ENCODE measurements at regions not wholly inside any gene's neighbourhood (a gene's known extent, or its start where the extent isn't known, plus 50 kb on each side); places are given as distances from the start of the nearest gene placed in this dataset.

DNA sequence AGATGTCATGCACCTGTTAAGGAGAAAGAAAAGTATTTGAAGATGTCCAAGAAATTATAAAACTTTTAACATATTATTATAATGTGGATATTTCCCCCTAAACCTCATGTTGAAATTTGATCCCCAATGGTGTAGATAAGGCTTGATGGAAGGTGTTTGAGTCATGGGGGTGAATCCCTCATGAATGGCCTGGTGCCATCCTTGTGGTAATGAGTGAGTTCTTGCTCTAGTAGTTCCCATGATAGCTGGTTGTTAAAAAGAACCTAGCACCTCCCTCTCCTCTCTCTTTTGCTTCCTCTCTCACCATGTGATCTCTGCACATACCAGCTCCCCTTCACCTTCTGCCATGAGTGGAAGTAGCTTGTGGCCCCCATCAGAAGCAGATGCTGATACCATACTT lies 176.6 kb upstream of the NR3C2 start:
- ATAC-seq (no peak), FAIRE-seq (no peak), DNase-seq (ENCODE audit: low read depth, low spot score) (no peak)
- BruUV-seq (replicated peaks), result no TSS peak
- Histone ChIP-seq H2AFZ (ENCODE audit: control insufficient read depth, low read depth, low read length) (no peak overlapping the region), H3K27me3 (replicated peaks in 1 of 2; ENCODE audit: control insufficient read depth in 2 of 2, insufficient read depth in 2 of 2, low read length in 1 of 2) (no peaks in the 10 kb centered on the region), H3K4me2 (ENCODE audit: control insufficient read depth, insufficient read depth) (no peak overlapping the region), H4K20me1 (ENCODE audit: control insufficient read depth, insufficient read depth) (no peaks in the 10 kb centered on the region), H3K9ac (ENCODE audit: control insufficient read depth, insufficient read depth, low read length) (no peak overlapping the region), H3K36me3 (ENCODE audit: control insufficient read depth in 2 of 2, insufficient read depth in 2 of 2, low read length in 1 of 2) (no peaks in the 10 kb centered on the region), H3K27ac (ENCODE audit: control insufficient read depth, insufficient read depth) (no peak overlapping the region), H3K9me3 (replicated peaks; ENCODE audit: control insufficient read depth, insufficient read depth, low read length) (no peaks in the 10 kb centered on the region), H3K4me1 (ENCODE audit: control insufficient read depth, insufficient read depth, low read length) (no peaks in the 10 kb centered on the region), H3K4me3 (no peak overlapping the region), H3K79me2 (ENCODE audit: control insufficient read depth, insufficient read depth, low read length) (no peaks in the 10 kb centered on the region)
- TF ChIP-seq NRF1 (conservative IDR thresholded peaks at IDR 0.05; ENCODE audit: low read depth, low read length), result no peak
- no peak for TF ChIP-seq LARP7 (IDR thresholded peaks at IDR 0.05)
- no peak for TF ChIP-seq HDGF (IDR thresholded peaks at IDR 0.05)
- TF ChIP-seq FOXK2 (IDR thresholded peaks at IDR 0.05), result no peak
- no peak for TF ChIP-seq EZH2 (IDR thresholded peaks at IDR 0.05; ENCODE audit: borderline replicate concordance, control insufficient read depth, low read depth, low read length)
- TF ChIP-seq YBX1 (IDR thresholded peaks at IDR 0.05), result no peak
- no peak for TF ChIP-seq CBX3 (IDR thresholded peaks at IDR 0.05; ENCODE audit: borderline replicate concordance, low read depth)
- no peak for TF ChIP-seq EED (IDR thresholded peaks at IDR 0.05; ENCODE audit: low read depth)
- TF ChIP-seq MTA2 (IDR thresholded peaks at IDR 0.05; ENCODE audit: low read depth), result no peak
- RAD21 ChIA-PET (ENCODE audit: unreplicated experiment), result no interaction called here
- POLR2A ChIA-PET, result no interaction called here
- CTCF ChIA-PET, result no interaction called here
- intact Hi-C loops (cut with micrococcal nuclease; ENCODE audit: unreplicated experiment) (no loop called here), in situ Hi-C loops (cut with MboI) (no loop called here)
- SMC1A ChIA-PET (ENCODE audit: uncharacterized antibody, unreplicated experiment), result no interaction called here

DNA sequence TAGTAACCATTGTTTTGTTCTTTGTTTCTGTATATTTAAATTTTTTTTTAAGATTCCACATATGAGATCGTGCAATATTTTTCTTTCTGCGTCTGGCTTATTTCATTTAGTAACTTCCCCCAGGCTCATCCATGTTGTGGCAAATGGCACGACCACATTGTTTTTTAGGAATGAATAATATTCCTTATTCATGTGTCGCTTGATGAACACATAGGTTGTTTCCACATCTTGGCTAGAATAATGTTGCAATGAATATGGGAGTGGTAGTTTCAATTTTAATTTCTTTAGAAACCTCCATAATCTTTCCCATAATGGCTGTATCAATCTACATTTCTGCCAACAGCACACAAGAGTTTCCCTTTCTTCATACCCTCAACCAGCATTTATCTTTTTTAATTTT lies 166.8 kb upstream of the NR3C2 start:
- H3K79me2 ChIP-seq (ENCODE audit: control insufficient read depth, insufficient read depth, low read length), result no peaks in the 10 kb centered on the region
- H3K27ac ChIP-seq (ENCODE audit: control insufficient read depth, insufficient read depth), result no peak overlapping the region
- H4K20me1 ChIP-seq (ENCODE audit: control insufficient read depth, insufficient read depth), result no peaks in the 10 kb centered on the region
- ChIA-PET POLR2A (no interaction called here), CTCF (no interaction called here), SMC1A (ENCODE audit: uncharacterized antibody, unreplicated experiment) (no interaction called here), RAD21 (ENCODE audit: unreplicated experiment) (no interaction called here)
- intact Hi-C loops (cut with micrococcal nuclease; ENCODE audit: unreplicated experiment) (no loop called here), in situ Hi-C loops (cut with MboI) (no loop called here)
- no peaks in the 10 kb centered on the region for H3K27me3 ChIP-seq (replicated peaks in 1 of 2; ENCODE audit: control insufficient read depth in 2 of 2, insufficient read depth in 2 of 2, low read length in 1 of 2)
- H3K4me2 ChIP-seq (ENCODE audit: control insufficient read depth, insufficient read depth), result no peak overlapping the region
- no peaks in the 10 kb centered on the region for H3K4me1 ChIP-seq (ENCODE audit: control insufficient read depth, insufficient read depth, low read length)
- FAIRE-seq (no peak), DNase-seq (ENCODE audit: low read depth, low spot score) (no peak), ATAC-seq (no peak)
- no peak overlapping the region for H2AFZ ChIP-seq (ENCODE audit: control insufficient read depth, low read depth, low read length)
- BruUV-seq (replicated peaks), result no TSS peak
- H3K9me3 ChIP-seq (replicated peaks; ENCODE audit: control insufficient read depth, insufficient read depth, low read length), result no peaks in the 10 kb centered on the region
- no peak overlapping the region for H3K9ac ChIP-seq (ENCODE audit: control insufficient read depth, insufficient read depth, low read length)
- no peak overlapping the region for H3K4me3 ChIP-seq
- no peaks in the 10 kb centered on the region for H3K36me3 ChIP-seq (ENCODE audit: control insufficient read depth in 2 of 2, insufficient read depth in 2 of 2, low read length in 1 of 2)
- 51% methylated on average over 4 of the region's 4 CpGs for WGBS (ENCODE audit: insufficient coverage, insufficient replicate concordance, low lambda C conversion rate, missing lambda C conversion rate)
- TF ChIP-seq, protein P1, sequence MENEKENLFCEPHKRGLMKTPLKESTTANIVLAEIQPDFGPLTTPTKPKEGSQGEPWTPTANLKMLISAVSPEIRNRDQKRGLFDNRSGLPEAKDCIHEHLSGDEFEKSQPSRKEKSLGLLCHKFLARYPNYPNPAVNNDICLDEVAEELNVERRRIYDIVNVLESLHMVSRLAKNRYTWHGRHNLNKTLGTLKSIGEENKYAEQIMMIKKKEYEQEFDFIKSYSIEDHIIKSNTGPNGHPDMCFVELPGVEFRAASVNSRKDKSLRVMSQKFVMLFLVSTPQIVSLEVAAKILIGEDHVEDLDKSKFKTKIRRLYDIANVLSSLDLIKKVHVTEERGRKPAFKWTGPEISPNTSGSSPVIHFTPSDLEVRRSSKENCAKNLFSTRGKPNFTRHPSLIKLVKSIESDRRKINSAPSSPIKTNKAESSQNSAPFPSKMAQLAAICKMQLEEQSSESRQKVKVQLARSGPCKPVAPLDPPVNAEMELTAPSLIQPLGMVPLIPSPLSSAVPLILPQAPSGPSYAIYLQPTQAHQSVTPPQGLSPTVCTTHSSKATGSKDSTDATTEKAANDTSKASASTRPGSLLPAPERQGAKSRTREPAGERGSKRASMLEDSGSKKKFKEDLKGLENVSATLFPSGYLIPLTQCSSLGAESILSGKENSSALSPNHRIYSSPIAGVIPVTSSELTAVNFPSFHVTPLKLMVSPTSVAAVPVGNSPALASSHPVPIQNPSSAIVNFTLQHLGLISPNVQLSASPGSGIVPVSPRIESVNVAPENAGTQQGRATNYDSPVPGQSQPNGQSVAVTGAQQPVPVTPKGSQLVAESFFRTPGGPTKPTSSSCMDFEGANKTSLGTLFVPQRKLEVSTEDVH (IDR thresholded peaks at IDR 0.05; ENCODE audit: low read depth, partially characterized antibody), result no peak
- TF ChIP-seq, protein P2, sequence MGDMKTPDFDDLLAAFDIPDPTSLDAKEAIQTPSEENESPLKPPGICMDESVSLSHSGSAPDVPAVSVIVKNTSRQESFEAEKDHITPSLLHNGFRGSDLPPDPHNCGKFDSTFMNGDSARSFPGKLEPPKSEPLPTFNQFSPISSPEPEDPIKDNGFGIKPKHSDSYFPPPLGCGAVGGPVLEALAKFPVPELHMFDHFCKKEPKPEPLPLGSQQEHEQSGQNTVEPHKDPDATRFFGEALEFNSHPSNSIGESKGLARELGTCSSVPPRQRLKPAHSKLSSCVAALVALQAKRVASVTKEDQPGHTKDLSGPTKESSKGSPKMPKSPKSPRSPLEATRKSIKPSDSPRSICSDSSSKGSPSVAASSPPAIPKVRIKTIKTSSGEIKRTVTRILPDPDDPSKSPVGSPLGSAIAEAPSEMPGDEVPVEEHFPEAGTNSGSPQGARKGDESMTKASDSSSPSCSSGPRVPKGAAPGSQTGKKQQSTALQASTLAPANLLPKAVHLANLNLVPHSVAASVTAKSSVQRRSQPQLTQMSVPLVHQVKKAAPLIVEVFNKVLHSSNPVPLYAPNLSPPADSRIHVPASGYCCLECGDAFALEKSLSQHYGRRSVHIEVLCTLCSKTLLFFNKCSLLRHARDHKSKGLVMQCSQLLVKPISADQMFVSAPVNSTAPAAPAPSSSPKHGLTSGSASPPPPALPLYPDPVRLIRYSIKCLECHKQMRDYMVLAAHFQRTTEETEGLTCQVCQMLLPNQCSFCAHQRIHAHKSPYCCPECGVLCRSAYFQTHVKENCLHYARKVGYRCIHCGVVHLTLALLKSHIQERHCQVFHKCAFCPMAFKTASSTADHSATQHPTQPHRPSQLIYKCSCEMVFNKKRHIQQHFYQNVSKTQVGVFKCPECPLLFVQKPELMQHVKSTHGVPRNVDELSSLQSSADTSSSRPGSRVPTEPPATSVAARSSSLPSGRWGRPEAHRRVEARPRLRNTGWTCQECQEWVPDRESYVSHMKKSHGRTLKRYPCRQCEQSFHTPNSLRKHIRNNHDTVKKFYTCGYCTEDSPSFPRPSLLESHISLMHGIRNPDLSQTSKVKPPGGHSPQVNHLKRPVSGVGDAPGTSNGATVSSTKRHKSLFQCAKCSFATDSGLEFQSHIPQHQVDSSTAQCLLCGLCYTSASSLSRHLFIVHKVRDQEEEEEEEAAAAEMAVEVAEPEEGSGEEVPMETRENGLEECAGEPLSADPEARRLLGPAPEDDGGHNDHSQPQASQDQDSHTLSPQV (IDR thresholded peaks at IDR 0.05), result no peak
- TF ChIP-seq ZNF217 (IDR thresholded peaks at IDR 0.05) (no peak), CBX3 (IDR thresholded peaks at IDR 0.05; ENCODE audit: borderline replicate concordance, low read depth) (no peak), BMI1 (IDR thresholded peaks at IDR 0.05; ENCODE audit: borderline replicate concordance) (no peak)

Measured in GM12878 (cell line).